Fibroblast of lung (primary cell): ENCODE measurements at regions not wholly inside any gene's neighbourhood (a gene's known extent, or its start where the extent isn't known, plus 50 kb on each side); places are given as distances from the start of the nearest gene placed in this dataset.

ENCODE experiments used
- DNase-seq, 2 donors: peaks; one replicate each; pipeline versions ENCODE4 v3.0.0 to v3.0.0-alpha.2; 2010; ENCODE audit warnings: low read depth in 2 of 2
- H2AFZ ChIP-seq: 2 replicates; pipeline ENCODE4 v1.5.1; 2012; ENCODE audit warnings: low read length, control low read depth, inconsistent platforms
- H3K27ac ChIP-seq: 2 replicates; pipeline ENCODE4 v1.5.1; 2011; ENCODE audit warnings: low read length, control low read depth; ENCODE audit not compliant: insufficient read depth
- H3K27me3 ChIP-seq: 2 replicates; pipeline ENCODE4 v1.5.1; 2011; ENCODE audit warnings: mild to moderate bottlenecking, low read length; ENCODE audit not compliant: control insufficient read depth, insufficient read depth
- H3K36me3 ChIP-seq: 2 replicates; pipeline ENCODE4 v1.5.1; 2011; ENCODE audit warnings: low read length; ENCODE audit not compliant: control insufficient read depth, insufficient read depth
- H3K4me1 ChIP-seq: 2 replicates; pipeline ENCODE4 v1.5.1; 2011; ENCODE audit warnings: low read length; ENCODE audit not compliant: control insufficient read depth, insufficient read depth; ENCODE audit errors: extremely low read depth
- H3K4me2 ChIP-seq: 2 replicates; pipeline ENCODE4 v1.5.1; 2011; ENCODE audit warnings: low read length, control low read depth; ENCODE audit not compliant: insufficient read depth; ENCODE audit errors: extremely low read depth
- H3K4me3 ChIP-seq, 4 experiments: fragments of 200-600 bp in 1 of 4; sonication (generic) in 1 of 4; replicated peaks in 1 of 4; 2 replicates each; pipeline ENCODE4 v1.5.1; 2011 to 2016; ENCODE audit warnings: low read length in 4 of 4, low read depth in 3 of 4, mild to moderate bottlenecking in 3 of 4, control low read depth in 2 of 4, inconsistent platforms in 1 of 4, mixed read lengths in 1 of 4; ENCODE audit not compliant: insufficient read depth in 1 of 4; ENCODE audit errors: control extremely low read depth in 1 of 4
- H3K79me2 ChIP-seq: 2 replicates; pipeline ENCODE4 v1.5.1; 2012; ENCODE audit warnings: mild to moderate bottlenecking, low read length, inconsistent platforms; ENCODE audit not compliant: control insufficient read depth, insufficient read depth
- H3K9ac ChIP-seq: 2 replicates; pipeline ENCODE4 v1.5.1; 2011; ENCODE audit warnings: mild to moderate bottlenecking, low read length, control low read depth; ENCODE audit not compliant: insufficient read depth
- H3K9me3 ChIP-seq: 2 replicates; pipeline ENCODE4 v1.5.1; 2012; ENCODE audit warnings: low read depth, low read length; ENCODE audit not compliant: control insufficient read depth, insufficient read depth
- H4K20me1 ChIP-seq: 2 replicates; pipeline ENCODE4 v1.5.1; 2011; ENCODE audit warnings: low read length; ENCODE audit not compliant: control insufficient read depth, insufficient read depth; ENCODE audit errors: extremely low read depth
- EZH2 ChIP-seq: IDR thresholded peaks from 2 replicates; pipeline ENCODE4 v1.5.1; 2012; ENCODE audit warnings: low read length, control low read depth, mild to moderate bottlenecking; ENCODE audit errors: missing control alignments
- TF ChIP-seq, protein P1 (sequence below), 2 donors: IDR thresholded peaks in 1 of 2; conservative IDR thresholded peaks in 1 of 2; 1 replicate in 1 of 2; 2 replicates in 1 of 2; pipeline ENCODE4 v1.5.1; 2011 to 2012; ENCODE audit warnings: low read length in 2 of 2, control low read depth in 1 of 2, inconsistent platforms in 1 of 2, low read depth in 1 of 2, mild to moderate bottlenecking in 1 of 2

DNA sequence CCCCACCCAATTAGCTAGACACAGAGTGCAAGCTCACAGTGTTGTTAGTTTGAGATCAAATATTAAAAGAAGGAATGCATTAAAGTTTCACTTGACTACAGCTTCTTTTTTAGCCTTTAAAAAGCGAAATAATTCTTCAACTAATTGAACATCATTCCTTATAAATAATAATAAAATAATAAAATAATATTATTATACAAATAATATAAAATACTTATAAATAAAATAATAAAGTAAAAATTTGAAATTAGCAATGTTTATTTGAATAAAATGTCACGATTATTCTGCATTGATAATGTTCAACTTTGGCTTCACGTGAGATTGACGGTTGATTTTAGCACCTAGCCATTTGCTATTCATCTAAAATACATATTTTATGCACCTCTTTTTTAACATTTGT is 819.3 kb downstream of the FRK start:
- Histone ChIP-seq H3K27me3 (no peaks in the 10 kb centered on the region), H3K4me2 (no peak overlapping the region), H3K79me2 (no peaks in the 10 kb centered on the region)

DNA sequence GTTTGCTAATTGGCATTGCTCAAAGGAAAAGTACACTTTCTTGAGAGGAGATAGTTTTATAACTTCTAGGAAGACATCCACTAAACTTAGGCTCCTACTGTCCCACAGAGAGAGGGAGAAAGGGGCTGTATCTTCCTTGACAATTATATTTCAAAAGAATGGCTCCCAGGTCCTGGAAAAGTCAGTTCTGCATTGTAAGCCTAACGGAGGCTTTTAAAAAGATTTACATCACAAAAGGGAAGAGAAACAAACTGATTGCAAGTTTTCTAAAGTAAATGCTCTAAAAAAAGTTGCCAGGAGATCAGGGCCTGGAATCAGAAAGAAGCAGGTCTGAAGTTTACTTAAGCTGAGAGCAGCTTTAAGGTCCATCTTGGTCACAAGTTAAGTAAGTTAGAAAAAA is 839.5 kb downstream of the FRK start:
- H2AFZ ChIP-seq: no peak overlapping the region
- H3K9ac ChIP-seq: no peak overlapping the region
- H3K79me2 ChIP-seq: no peaks in the 10 kb centered on the region
- H3K27ac ChIP-seq: no peak overlapping the region
- DNase-seq: no peak
- no peak for TF ChIP-seq EZH2
- TF ChIP-seq, protein P1, sequence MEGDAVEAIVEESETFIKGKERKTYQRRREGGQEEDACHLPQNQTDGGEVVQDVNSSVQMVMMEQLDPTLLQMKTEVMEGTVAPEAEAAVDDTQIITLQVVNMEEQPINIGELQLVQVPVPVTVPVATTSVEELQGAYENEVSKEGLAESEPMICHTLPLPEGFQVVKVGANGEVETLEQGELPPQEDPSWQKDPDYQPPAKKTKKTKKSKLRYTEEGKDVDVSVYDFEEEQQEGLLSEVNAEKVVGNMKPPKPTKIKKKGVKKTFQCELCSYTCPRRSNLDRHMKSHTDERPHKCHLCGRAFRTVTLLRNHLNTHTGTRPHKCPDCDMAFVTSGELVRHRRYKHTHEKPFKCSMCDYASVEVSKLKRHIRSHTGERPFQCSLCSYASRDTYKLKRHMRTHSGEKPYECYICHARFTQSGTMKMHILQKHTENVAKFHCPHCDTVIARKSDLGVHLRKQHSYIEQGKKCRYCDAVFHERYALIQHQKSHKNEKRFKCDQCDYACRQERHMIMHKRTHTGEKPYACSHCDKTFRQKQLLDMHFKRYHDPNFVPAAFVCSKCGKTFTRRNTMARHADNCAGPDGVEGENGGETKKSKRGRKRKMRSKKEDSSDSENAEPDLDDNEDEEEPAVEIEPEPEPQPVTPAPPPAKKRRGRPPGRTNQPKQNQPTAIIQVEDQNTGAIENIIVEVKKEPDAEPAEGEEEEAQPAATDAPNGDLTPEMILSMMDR (conservative IDR thresholded peaks at IDR 0.05 in 1 of 2, IDR thresholded peaks at IDR 0.05 in 1 of 2; ENCODE audit: low read depth in 1 of 2, low read length in 2 of 2): no peak
- no peak overlapping the region for H3K4me2 ChIP-seq
- no peaks in the 10 kb centered on the region for H3K36me3 ChIP-seq
- H3K9me3 ChIP-seq: no peaks in the 10 kb centered on the region
- H3K4me3 ChIP-seq: no peak overlapping the region
- no peaks in the 10 kb centered on the region for H3K27me3 ChIP-seq
- no peaks in the 10 kb centered on the region for H3K4me1 ChIP-seq
- no peaks in the 10 kb centered on the region for H4K20me1 ChIP-seq

More for the DNA sequence above, 819.3 kb downstream of the FRK start:
- no peak for DNase-seq
- Histone ChIP-seq H2AFZ (no peak overlapping the region), H3K4me3 (no peak overlapping the region), H3K4me1 (no peaks in the 10 kb centered on the region), H4K20me1 (no peaks in the 10 kb centered on the region), H3K9ac (no peak overlapping the region), H3K9me3 (no peaks in the 10 kb centered on the region), H3K36me3 (no peaks in the 10 kb centered on the region), H3K27ac (no peak overlapping the region)
- TF ChIP-seq, protein P1 (conservative IDR thresholded peaks at IDR 0.05 in 1 of 2, IDR thresholded peaks at IDR 0.05 in 1 of 2; ENCODE audit: low read depth in 1 of 2, low read length in 2 of 2): no peak

DNA sequence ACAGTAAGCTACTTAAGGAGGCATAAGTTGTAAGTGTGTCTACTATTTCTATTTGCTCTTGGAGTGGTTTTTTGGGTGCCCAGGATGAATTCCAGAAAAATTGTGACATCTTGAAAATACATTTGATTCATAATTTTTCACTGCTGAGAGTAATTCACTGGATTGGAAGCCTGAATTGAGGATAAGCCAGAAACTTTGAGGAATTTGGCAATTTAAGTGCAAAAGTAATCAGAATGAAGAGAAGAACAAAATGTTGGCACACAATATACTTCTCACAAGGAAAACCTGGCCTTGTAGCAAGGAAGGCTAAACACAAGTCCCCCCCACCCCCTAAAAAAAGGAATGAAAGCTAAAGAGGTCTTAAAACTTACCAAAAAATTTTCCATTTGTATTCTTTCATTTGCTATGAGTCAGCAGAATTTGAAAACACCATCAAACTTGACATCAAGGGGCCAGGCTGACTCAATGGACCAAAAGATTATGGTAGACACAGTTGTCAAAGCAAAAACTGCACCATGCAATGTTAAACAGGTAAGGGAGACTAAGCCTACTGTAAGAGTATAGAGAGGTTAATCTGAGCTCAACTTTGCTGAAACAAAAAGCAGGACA is 840.0 kb downstream of the FRK start:
- Histone ChIP-seq H3K4me1 (no peaks in the 10 kb centered on the region), H3K9me3 (no peaks in the 10 kb centered on the region), H2AFZ (no peak overlapping the region), H3K36me3 (no peaks in the 10 kb centered on the region), H3K9ac (no peak overlapping the region), H3K79me2 (no peaks in the 10 kb centered on the region), H4K20me1 (no peaks in the 10 kb centered on the region), H3K4me3 (no peak overlapping the region), H3K27ac (no peak overlapping the region), H3K4me2 (no peak overlapping the region), H3K27me3 (no peaks in the 10 kb centered on the region)
- TF ChIP-seq, protein P1 (conservative IDR thresholded peaks at IDR 0.05 in 1 of 2, IDR thresholded peaks at IDR 0.05 in 1 of 2; ENCODE audit: low read depth in 1 of 2, low read length in 2 of 2): no peak
- no peak for TF ChIP-seq EZH2
- no peak for DNase-seq
